ENCODE measurements at regions not wholly inside any gene's neighbourhood (a gene's known extent, or its start where the extent isn't known, plus 50 kb on each side); places are given as distances from the start of the nearest gene placed in this dataset.

DNA sequence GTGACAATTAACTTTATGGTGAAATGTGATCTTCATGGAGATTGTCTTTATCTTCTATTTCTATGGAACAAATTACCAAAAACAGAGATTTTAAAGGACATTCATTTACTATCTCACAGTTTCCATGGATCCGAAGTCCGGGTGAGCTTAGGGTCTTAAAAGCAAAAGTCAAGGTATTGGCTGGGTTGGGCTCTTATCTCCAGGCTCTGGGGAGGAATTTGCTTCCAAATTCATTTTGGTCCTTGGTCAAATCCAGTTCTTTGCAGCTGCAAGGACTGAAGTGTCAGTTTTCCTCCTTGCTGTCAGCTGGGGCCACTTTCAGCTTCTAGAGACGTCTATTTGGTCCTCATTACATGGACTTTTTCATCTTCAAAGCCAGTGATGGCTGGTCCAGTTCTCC lies 395.8 kb upstream of the MAF start:
- no peaks in the 10 kb centered on the region for H3K9me3 ChIP-seq (ENCODE audit: low read depth)
- no peak for DNase-seq (ENCODE audit: low read depth in 1 of 2, low spot score in 1 of 2)
- no peaks in the 10 kb centered on the region for H3K36me3 ChIP-seq
- no peaks in the 10 kb centered on the region for H3K4me1 ChIP-seq (ENCODE audit: low read depth)
- no peak overlapping the region for H3K4me3 ChIP-seq
- peaks cover 62% of the 10 kb centered on the region for H3K27me3 ChIP-seq
- no peak overlapping the region for H3K27ac ChIP-seq
- TF ChIP-seq, protein P1, sequence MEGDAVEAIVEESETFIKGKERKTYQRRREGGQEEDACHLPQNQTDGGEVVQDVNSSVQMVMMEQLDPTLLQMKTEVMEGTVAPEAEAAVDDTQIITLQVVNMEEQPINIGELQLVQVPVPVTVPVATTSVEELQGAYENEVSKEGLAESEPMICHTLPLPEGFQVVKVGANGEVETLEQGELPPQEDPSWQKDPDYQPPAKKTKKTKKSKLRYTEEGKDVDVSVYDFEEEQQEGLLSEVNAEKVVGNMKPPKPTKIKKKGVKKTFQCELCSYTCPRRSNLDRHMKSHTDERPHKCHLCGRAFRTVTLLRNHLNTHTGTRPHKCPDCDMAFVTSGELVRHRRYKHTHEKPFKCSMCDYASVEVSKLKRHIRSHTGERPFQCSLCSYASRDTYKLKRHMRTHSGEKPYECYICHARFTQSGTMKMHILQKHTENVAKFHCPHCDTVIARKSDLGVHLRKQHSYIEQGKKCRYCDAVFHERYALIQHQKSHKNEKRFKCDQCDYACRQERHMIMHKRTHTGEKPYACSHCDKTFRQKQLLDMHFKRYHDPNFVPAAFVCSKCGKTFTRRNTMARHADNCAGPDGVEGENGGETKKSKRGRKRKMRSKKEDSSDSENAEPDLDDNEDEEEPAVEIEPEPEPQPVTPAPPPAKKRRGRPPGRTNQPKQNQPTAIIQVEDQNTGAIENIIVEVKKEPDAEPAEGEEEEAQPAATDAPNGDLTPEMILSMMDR (IDR thresholded peaks at IDR 0.05; ENCODE audit: low read depth, low read length) = no peak

DNA sequence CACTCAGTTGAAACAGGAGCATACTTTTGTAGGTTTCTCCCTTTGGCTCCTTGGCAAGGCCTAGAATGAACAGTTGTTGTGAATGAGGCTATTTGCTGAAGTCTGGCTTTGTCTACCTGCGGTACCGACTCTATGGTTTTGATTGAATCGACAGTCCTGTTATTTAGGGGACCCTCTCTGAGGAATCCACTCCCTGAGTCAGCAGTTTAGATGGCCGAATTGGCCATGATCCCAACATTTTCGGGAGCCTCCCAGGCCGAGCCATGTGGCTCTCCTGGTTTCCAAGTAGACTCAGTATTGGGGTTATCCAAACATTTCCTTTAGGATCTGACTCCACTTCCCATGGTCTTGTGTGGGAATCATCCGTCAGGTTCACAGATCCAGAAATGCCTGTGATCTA lies 394.8 kb upstream of the MAF start:
- Histone ChIP-seq H3K27ac (no peak overlapping the region), H3K9me3 (ENCODE audit: low read depth) (no peaks in the 10 kb centered on the region), H3K36me3 (no peaks in the 10 kb centered on the region), H3K4me1 (ENCODE audit: low read depth) (no peaks in the 10 kb centered on the region), H3K4me3 (no peak overlapping the region), H3K27me3 (peaks cover 53% of the 10 kb centered on the region)
- DNase-seq (ENCODE audit: low read depth in 1 of 2, low spot score in 1 of 2) = no peak
- TF ChIP-seq, protein P1 (IDR thresholded peaks at IDR 0.05; ENCODE audit: low read depth, low read length) = no peak

DNA sequence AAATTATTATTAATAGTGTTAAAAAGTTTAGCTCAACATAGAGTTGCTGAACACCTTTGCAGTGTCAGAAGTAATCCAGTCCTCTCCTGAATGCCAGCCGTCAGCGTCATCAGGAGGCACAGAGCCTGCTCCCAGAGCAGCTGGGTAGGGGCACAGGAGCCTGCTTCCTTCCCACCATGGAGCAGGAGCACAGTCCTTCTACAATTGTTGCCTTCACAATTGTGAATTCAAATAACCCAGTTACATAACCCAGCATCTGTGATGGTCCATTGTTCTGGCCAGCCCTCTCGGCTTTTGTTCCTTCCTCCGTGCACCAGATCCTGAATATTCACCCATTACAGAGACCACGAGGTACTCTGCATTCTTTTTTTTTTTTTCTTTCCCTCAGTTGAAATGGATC lies 393.9 kb upstream of the MAF start:
- TF ChIP-seq, protein P1 (IDR thresholded peaks at IDR 0.05; ENCODE audit: low read depth, low read length) = no peak
- H3K27me3 ChIP-seq = peaks cover 50% of the 10 kb centered on the region
- no peak overlapping the region for H3K4me3 ChIP-seq
- no peaks in the 10 kb centered on the region for H3K4me1 ChIP-seq (ENCODE audit: low read depth)
- no peaks in the 10 kb centered on the region for H3K9me3 ChIP-seq (ENCODE audit: low read depth)
- no peak overlapping the region for H3K27ac ChIP-seq
- no peaks in the 10 kb centered on the region for H3K36me3 ChIP-seq
- no peak for DNase-seq (ENCODE audit: low read depth in 1 of 2, low spot score in 1 of 2)

DNA sequence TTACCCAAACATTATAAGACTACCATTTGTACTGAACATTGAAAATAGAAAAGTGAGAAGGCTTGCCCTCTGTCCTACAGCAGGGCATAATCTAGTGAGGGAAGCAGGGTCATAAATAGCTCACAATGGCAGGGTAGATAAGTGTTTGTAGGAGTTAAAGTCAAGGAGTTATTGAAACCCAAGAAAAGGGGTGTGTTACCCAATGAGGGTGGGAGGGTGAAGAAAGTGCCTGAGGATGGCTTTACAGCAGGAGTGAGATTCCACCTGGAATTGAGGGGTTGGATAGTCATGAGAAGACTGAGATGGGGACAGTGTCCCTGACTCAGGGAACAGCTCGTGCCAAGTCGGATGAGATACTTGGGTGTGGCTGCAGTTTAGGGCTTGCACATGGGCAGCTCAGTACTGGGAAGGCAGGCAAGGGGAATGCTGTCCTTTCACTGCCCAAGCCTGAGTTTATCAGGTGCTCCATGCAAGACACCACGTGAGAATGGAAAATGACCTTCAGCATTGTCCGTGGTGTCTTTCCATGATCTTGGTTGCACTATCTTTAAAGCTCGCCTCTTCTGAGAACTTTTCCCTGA lies 393.2 kb upstream of the MAF start:
- H3K36me3 ChIP-seq = no peaks in the 10 kb centered on the region
- H3K27ac ChIP-seq = no peak overlapping the region
- TF ChIP-seq, protein P1 (IDR thresholded peaks at IDR 0.05; ENCODE audit: low read depth, low read length) = no peak
- DNase-seq (ENCODE audit: low read depth in 1 of 2, low spot score in 1 of 2) = no peak
- H3K9me3 ChIP-seq (ENCODE audit: low read depth) = no peaks in the 10 kb centered on the region
- H3K4me3 ChIP-seq = no peak overlapping the region
- H3K4me1 ChIP-seq (ENCODE audit: low read depth) = no peaks in the 10 kb centered on the region
- peaks cover 50% of the 10 kb centered on the region for H3K27me3 ChIP-seq

DNA sequence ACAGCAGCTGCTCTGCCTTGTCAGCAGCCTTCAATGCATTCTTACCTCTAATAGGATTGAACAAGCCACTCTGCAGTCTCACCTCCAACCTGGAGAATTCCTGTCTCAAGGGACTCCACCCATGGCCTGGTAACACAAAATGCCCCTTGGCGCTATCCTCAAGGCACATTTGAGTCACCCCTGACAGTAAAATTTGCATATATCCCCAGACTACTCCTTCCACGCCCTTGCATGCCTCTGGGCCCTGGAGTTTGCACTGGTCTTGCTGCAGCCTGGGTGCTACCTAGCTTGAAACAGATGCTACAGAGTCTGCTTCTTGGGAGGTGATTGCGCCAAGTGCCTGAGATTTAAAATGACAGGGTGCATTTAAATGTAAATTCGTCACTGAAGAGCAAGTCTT lies 391.4 kb upstream of the MAF start:
- no peak for DNase-seq (ENCODE audit: low read depth in 1 of 2, low spot score in 1 of 2)
- Histone ChIP-seq H3K27ac (no peak overlapping the region), H3K9me3 (ENCODE audit: low read depth) (no peaks in the 10 kb centered on the region), H3K4me3 (no peak overlapping the region), H3K36me3 (no peaks in the 10 kb centered on the region), H3K4me1 (ENCODE audit: low read depth) (no peaks in the 10 kb centered on the region), H3K27me3 (peaks cover 43% of the 10 kb centered on the region)
- TF ChIP-seq, protein P1 (IDR thresholded peaks at IDR 0.05; ENCODE audit: low read depth, low read length) = no peak
